ENCODE measurements at regions not wholly inside any gene's neighbourhood (a gene's known extent, or its start where the extent isn't known, plus 50 kb on each side); places are given as distances from the start of the nearest gene placed in this dataset.

DNA sequence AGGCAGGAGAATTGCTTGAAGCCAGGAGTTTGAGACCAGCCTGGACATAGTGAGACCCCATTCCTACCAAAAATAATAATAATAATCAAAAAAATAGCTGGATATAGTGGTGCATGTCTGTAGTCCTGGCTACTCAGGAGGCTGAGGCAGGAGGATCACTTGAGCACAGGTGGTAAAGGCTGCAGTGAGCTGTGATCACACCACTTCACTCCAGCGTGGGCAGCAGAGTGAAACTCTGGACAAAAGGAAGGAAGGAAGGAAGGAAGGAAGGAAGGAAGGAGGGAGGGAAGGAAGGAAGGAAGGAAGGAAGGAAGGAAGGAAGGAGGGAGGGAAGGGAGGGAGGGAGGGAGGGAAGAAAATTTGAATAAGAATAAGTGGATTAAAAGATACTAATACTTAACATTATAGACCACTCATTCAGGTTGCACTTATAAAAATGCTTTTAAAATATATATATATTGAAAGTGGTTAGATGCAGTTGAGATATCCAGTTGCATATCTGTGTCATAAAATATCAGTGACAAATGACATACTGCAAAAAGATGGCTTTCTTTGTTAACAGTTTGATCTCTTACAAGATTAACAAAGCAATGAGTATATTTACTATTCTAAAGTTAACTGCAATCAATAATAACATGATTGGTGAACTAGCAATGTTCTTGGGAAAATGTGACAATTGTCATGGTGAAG is 702.4 kb downstream of the CPS1 start:
- no TSS peak for BruUV-seq (replicated peaks)
- ChIA-PET RAD21 (ENCODE audit: low non-redundant PET in 1 of 2, low total read pairs in 2 of 2, uncharacterized antibody in 2 of 2, unreplicated experiment in 2 of 2) (no interaction called here), POLR2A (no interaction called here), CTCF (no interaction called here)
- no peak overlapping the region for H3K4me2 ChIP-seq (ENCODE audit: low read length)
- H3K36me3 ChIP-seq (ENCODE audit: control insufficient read depth in 1 of 2, insufficient read depth in 2 of 2, low read length in 2 of 2) = no peaks in the 10 kb centered on the region
- no peaks in the 10 kb centered on the region for H3K79me2 ChIP-seq (ENCODE audit: insufficient read depth, low read length)
- no peak overlapping the region for H3K4me3 ChIP-seq (replicated peaks in 1 of 2; ENCODE audit: low read depth in 1 of 2, low read length in 2 of 2)
- TF ChIP-seq SRF (IDR thresholded peaks at IDR 0.05; ENCODE audit: low read depth) (no peak), EGR1 (IDR thresholded peaks at IDR 0.05; ENCODE audit: low read depth) (no peak), CBX3 (IDR thresholded peaks at IDR 0.05; ENCODE audit: low read depth) (no peak)
- TF ChIP-seq, protein P1, sequence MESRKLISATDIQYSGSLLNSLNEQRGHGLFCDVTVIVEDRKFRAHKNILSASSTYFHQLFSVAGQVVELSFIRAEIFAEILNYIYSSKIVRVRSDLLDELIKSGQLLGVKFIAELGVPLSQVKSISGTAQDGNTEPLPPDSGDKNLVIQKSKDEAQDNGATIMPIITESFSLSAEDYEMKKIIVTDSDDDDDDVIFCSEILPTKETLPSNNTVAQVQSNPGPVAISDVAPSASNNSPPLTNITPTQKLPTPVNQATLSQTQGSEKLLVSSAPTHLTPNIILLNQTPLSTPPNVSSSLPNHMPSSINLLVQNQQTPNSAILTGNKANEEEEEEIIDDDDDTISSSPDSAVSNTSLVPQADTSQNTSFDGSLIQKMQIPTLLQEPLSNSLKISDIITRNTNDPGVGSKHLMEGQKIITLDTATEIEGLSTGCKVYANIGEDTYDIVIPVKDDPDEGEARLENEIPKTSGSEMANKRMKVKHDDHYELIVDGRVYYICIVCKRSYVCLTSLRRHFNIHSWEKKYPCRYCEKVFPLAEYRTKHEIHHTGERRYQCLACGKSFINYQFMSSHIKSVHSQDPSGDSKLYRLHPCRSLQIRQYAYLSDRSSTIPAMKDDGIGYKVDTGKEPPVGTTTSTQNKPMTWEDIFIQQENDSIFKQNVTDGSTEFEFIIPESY (IDR thresholded peaks at IDR 0.05; ENCODE audit: extremely low read depth, insufficient replicate concordance, low read length) = no peak
- no peak overlapping the region for H2AFZ ChIP-seq (ENCODE audit: low read depth, low read length, poor library complexity, severe bottlenecking)
- no peak for DNase-seq (ENCODE audit: low read depth, low spot score)
- H3K9ac ChIP-seq (ENCODE audit: low read length) = no peak overlapping the region
- H3K4me1 ChIP-seq (ENCODE audit: control insufficient read depth in 1 of 2, insufficient read depth in 2 of 2, low read length in 2 of 2) = no peaks in the 10 kb centered on the region
- no peaks in the 10 kb centered on the region for H4K20me1 ChIP-seq (ENCODE audit: insufficient read depth)
- no peaks in the 10 kb centered on the region for H3K9me3 ChIP-seq (ENCODE audit: control insufficient read depth in 1 of 2, insufficient read depth in 1 of 2, low read depth in 1 of 2, low read length in 2 of 2)
- H3K27ac ChIP-seq (ENCODE audit: low read depth, low read length) = no peak overlapping the region
- intact Hi-C loops (cut with micrococcal nuclease) = no loop called here
- no peak for ATAC-seq
- no peaks in the 10 kb centered on the region for H3K27me3 ChIP-seq (ENCODE audit: insufficient read depth, low read length)
- H3K9me2 ChIP-seq (ENCODE audit: insufficient read depth) = no peaks in the 10 kb centered on the region

- H3K9ac ChIP-seq (ENCODE audit: low read length) = no peak overlapping the region
- intact Hi-C loops (cut with micrococcal nuclease) = no loop called here
- no peaks in the 10 kb centered on the region for H3K27me3 ChIP-seq (ENCODE audit: insufficient read depth, low read length)
- BruUV-seq (replicated peaks) = no TSS peak
- no peaks in the 10 kb centered on the region for H3K4me1 ChIP-seq (ENCODE audit: control insufficient read depth in 1 of 2, insufficient read depth in 2 of 2, low read length in 2 of 2)
- no peak overlapping the region for H3K4me3 ChIP-seq (replicated peaks in 1 of 2; ENCODE audit: low read depth in 1 of 2, low read length in 2 of 2)
- H3K36me3 ChIP-seq (ENCODE audit: control insufficient read depth in 1 of 2, insufficient read depth in 2 of 2, low read length in 2 of 2) = no peaks in the 10 kb centered on the region
- no peaks in the 10 kb centered on the region for H3K9me3 ChIP-seq (ENCODE audit: control insufficient read depth in 1 of 2, insufficient read depth in 1 of 2, low read depth in 1 of 2, low read length in 2 of 2)
- no peak overlapping the region for H3K4me2 ChIP-seq (ENCODE audit: low read length)
- ChIA-PET RAD21 (ENCODE audit: low non-redundant PET in 1 of 2, low total read pairs in 2 of 2, uncharacterized antibody in 2 of 2, unreplicated experiment in 2 of 2) (no interaction called here), CTCF (no interaction called here), POLR2A (no interaction called here)
- H3K27ac ChIP-seq (ENCODE audit: low read depth, low read length) = no peak overlapping the region
- H2AFZ ChIP-seq (ENCODE audit: low read depth, low read length, poor library complexity, severe bottlenecking) = no peak overlapping the region
- no peaks in the 10 kb centered on the region for H3K79me2 ChIP-seq (ENCODE audit: insufficient read depth, low read length)
- TF ChIP-seq EGR1 (IDR thresholded peaks at IDR 0.05; ENCODE audit: low read depth) (no peak), CBX3 (IDR thresholded peaks at IDR 0.05; ENCODE audit: low read depth) (no peak), ZNF274 (IDR thresholded peaks at IDR 0.05; ENCODE audit: low read depth, low read length) (no peak), TCF7L2 (IDR thresholded peaks at IDR 0.05; ENCODE audit: borderline replicate concordance, extremely low read depth, insufficient read depth, insufficient read length) (no peak), ZFX (IDR thresholded peaks at IDR 0.05) (no peak), YY1 (IDR thresholded peaks at IDR 0.05; ENCODE audit: extremely low read depth, insufficient replicate concordance, low read depth, low read length) (no peak), POLR2A (IDR thresholded peaks at IDR 0.05; ENCODE audit: borderline replicate concordance, extremely low read depth, insufficient read depth, insufficient read length) (no peak), EZH2 (IDR thresholded peaks at IDR 0.05) (no peak)
- TF ChIP-seq, protein P1 (IDR thresholded peaks at IDR 0.05; ENCODE audit: extremely low read depth, insufficient replicate concordance, low read length) = no peak
- TF ChIP-seq, protein P2, sequence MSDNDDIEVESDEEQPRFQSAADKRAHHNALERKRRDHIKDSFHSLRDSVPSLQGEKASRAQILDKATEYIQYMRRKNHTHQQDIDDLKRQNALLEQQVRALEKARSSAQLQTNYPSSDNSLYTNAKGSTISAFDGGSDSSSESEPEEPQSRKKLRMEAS (IDR thresholded peaks at IDR 0.05) = no peak
- DNase-seq (ENCODE audit: low read depth, low spot score) (no peak), ATAC-seq (no peak)
- no peaks in the 10 kb centered on the region for H4K20me1 ChIP-seq (ENCODE audit: insufficient read depth)
- H3K9me2 ChIP-seq (ENCODE audit: insufficient read depth) = no peaks in the 10 kb centered on the region
Observed at GRCh38 chr2:211259831-211260476, 703.6 kb downstream of the CPS1 start.

All from HCT116 (cell line).